ENCODE measurements at regions not wholly inside any gene's neighbourhood (a gene's known extent, or its start where the extent isn't known, plus 50 kb on each side); places are given as distances from the start of the nearest gene placed in this dataset.
A peak's percentile ranks its signal among the peaks of the same experiment; 100 is the strongest.
"Not testable (repeated sequence)": the region's sequence is repeated elsewhere in the genome, so short reads cannot be mapped to it uniquely, and the experiment has no call there.

DNA sequence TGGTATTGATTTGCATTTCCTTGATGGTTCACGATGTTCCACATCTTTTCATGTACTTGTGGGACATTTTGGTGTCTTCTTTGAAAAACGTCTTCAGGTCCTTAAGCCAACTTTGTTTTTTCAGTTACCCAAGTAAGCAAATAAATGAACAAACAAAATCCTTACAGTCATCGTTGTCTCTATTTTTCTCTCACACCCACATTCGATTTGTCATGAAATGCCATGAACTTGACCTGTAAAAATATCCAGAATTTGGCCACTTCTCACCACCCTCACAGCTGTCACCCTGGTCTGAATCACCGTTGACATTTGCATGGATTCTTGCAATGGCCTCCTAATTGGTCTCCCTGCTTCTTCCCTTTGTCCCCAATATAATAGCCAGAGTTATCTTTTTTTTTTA, 109.5 kb upstream of the METTL14 start:
- H3K27me3 Mint-ChIP-seq (ENCODE audit: low read depth); H3K4me3 Mint-ChIP-seq (ENCODE audit: low read depth); H3K27ac Mint-ChIP-seq; H3K4me1 Mint-ChIP-seq (ENCODE audit: low read depth); H3K36me3 Mint-ChIP-seq (ENCODE audit: low read depth); DNase-seq (ENCODE audit: low spot score); H3K9me3 Mint-ChIP-seq; intact Hi-C loops (cut with micrococcal nuclease): not testable (repeated sequence)

DNA sequence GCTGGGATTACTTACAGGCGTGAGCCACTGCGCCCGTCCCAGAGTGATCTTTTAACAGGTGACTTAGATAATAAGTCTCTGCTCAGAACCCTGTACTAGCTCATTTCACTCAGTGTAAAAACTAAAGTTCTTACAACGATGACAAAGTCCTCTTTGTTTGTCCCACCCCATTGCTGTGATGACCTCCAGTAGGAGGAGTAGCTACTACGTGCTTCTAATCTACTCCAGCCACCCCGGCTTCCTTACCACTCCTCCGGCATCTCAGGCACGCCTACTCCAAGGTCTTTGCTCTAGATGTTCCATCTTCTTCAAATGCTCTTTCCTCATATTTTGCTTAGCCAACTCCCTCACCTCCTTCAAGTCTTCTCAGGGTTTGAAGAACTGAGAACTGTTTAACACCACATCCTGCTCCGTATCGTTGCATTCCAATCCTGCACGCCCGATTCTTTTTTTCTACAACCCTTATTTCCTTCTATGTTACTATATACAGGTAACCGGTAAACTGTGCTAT, 108.4 kb upstream of the METTL14 start:
- intact Hi-C loops (cut with micrococcal nuclease); H3K27ac Mint-ChIP-seq; H3K9me3 Mint-ChIP-seq; H3K4me1 Mint-ChIP-seq (ENCODE audit: low read depth); H3K36me3 Mint-ChIP-seq (ENCODE audit: low read depth); DNase-seq (ENCODE audit: low spot score); H3K27me3 Mint-ChIP-seq (ENCODE audit: low read depth); H3K4me3 Mint-ChIP-seq (ENCODE audit: low read depth): not testable (repeated sequence)

DNA sequence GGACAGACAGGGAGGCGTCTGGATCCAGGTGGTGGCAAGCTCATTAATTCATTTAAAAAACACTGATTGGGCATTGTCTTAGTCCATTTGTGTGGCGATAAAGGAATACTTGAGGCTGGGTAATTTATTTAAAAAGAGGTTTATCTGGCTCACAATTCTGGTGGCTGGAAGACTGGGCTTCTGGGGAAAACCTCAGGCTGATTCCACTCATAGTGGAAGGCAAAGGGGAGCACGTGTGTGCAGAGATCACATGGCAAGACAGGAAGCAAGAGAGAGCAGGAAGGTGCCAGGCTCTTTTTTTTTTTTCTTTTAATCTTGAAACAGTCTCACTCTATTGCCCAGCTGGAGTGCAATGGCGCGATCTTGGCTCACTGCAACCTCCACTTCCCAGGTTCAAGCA, 100.2 kb upstream of the METTL14 start:
- Mint-ChIP-seq H3K4me3 (ENCODE audit: low read depth) (no peak overlapping the region), H3K27ac (no peak overlapping the region), H3K36me3 (ENCODE audit: low read depth) (no peaks in the 10 kb centered on the region), H3K27me3 (ENCODE audit: low read depth) (peaks cover 10% of the 10 kb centered on the region), H3K9me3 (no peaks in the 10 kb centered on the region), H3K4me1 (ENCODE audit: low read depth) (peaks cover 2% of the 10 kb centered on the region)
- no peak for DNase-seq (ENCODE audit: low spot score)
- intact Hi-C loops (cut with micrococcal nuclease): no loop called here

DNA sequence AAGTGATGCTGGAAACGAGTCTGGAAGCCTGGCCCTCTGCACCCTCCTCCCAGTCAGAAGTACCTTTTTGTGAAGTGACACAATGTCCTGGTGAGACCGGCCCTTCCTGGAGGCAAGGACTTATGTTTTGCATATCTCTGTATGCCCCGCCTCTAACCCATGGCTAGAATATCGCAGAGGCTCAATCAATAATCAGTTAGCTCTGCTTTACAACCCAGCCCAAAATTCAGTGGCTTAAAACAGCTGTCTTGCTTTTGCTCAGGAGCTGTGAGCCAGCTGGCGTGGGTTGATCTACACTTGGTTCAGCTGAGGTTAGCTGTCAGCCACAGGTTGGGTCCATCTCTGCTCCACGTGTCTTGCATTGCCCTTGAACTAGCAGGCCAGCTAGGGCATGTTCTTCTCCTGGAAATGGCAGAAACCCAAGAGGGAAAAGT, 98.8 kb upstream of the METTL14 start:
- H3K36me3 Mint-ChIP-seq (ENCODE audit: low read depth): no peaks in the 10 kb centered on the region
- peaks cover 10% of the 10 kb centered on the region for H3K27me3 Mint-ChIP-seq (ENCODE audit: low read depth)
- no peak for DNase-seq (ENCODE audit: low spot score)
- no peak overlapping the region for H3K4me3 Mint-ChIP-seq (ENCODE audit: low read depth)
- peaks cover 7% of the 10 kb centered on the region for H3K4me1 Mint-ChIP-seq (ENCODE audit: low read depth)
- no peaks in the 10 kb centered on the region for H3K9me3 Mint-ChIP-seq
- no peak overlapping the region for H3K27ac Mint-ChIP-seq
- intact Hi-C loops (cut with micrococcal nuclease): no loop called here

DNA sequence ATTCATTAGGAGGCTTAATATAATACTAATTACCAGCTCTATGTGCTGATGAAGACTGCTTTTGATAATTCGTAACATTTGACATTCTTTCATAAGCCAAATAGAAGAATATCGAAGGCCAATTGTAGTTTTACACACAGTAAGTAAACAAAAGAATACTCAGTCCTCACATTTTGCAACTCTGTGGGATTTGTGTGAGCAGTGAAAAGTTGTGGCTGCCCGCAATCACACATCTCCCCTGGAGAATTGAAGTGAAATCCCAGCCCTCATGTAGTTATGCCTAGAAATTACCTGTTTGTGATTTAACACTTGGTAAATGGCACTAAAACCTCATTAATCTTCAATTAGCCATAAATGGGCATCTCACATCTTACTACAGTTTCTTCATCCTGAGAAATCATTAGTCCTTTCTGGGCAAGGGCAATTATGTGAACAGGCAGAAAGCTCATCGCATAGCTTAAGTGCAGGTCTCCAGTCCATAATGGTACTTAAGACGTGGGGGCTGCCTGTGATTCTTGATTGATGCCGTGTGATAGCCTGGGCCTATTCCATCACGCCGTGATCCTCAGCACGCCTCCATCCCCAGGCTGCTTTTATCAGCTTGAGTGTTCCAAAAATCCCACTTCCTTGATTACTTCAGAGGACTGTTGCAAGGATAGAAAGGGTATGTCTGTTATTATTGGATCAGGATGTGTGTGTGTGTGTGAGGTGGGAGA, 97.9 kb upstream of the METTL14 start:
- Mint-ChIP-seq H3K27ac (no peak overlapping the region), H3K36me3 (ENCODE audit: low read depth) (no peaks in the 10 kb centered on the region), H3K27me3 (ENCODE audit: low read depth) (peaks cover 8% of the 10 kb centered on the region), H3K9me3 (no peaks in the 10 kb centered on the region), H3K4me1 (ENCODE audit: low read depth) (peaks cover 11% of the 10 kb centered on the region), H3K4me3 (ENCODE audit: low read depth) (no peak overlapping the region)
- DNase-seq (ENCODE audit: low spot score): no peak
- intact Hi-C loops (cut with micrococcal nuclease): no loop called here

DNA sequence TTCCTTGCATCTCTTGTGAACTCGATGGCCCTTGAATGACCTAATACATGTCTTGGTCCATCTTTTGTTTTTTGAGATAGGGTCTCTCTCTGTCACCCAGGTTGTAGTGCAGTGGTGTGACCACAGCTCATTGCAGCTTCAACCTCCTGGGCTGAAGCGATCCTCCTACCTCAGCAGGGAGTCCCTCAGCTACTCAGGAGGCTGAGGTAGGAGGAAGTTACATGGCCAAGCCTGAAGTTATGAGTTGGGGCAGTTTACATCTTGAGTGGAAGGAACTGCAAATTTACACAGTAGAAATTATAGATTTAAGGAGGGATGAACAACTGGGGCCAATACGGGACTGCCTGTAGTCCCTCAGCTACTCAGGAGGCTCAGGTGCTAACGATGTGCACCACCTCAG, 97.2 kb upstream of the METTL14 start:
- no peak overlapping the region for H3K4me3 Mint-ChIP-seq (ENCODE audit: low read depth)
- peaks cover 11% of the 10 kb centered on the region for H3K4me1 Mint-ChIP-seq (ENCODE audit: low read depth)
- H3K36me3 Mint-ChIP-seq (ENCODE audit: low read depth): no peaks in the 10 kb centered on the region
- intact Hi-C loops (cut with micrococcal nuclease): no loop called here
- DNase-seq (ENCODE audit: low spot score): no peak
- no peak overlapping the region for H3K27ac Mint-ChIP-seq
- no peaks in the 10 kb centered on the region for H3K9me3 Mint-ChIP-seq
- peaks cover 4% of the 10 kb centered on the region for H3K27me3 Mint-ChIP-seq (ENCODE audit: low read depth)

DNA sequence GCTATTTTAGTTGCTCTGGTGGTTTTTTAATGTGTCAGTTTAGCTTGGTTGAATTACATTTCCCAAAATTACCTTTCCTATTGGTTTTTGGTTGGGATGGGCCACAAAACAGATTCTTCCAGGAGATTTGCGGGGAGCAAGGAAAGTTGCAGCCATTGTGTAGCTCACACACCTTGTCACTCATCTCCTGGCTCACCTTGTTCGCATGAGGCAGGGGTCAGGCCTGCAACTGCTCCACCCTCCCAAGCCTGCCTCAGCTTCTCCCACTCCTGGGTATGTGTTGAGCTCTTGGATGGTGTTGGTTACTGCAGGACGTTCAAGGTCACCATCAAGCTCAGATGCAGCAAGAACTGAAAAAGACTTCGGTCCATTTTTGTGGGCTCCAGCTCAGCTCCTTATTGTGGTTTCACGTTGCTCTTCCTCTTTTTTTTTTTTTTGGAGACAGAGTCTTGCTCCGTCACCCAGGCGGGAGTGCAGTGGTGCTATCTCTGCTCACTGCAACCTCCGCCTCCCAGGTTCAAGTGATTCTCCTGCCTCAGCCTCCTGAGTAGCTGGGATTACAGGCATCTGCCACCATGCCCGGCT, 95.6 kb upstream of the METTL14 start:
- intact Hi-C loops (cut with micrococcal nuclease): loop anchor here (2.0 to 10.0 kb wide), 2 partner anchors 315 to 711 kb away; a partner anchor contains a TSS
- H3K4me3 Mint-ChIP-seq (ENCODE audit: low read depth): no peak overlapping the region

DNA sequence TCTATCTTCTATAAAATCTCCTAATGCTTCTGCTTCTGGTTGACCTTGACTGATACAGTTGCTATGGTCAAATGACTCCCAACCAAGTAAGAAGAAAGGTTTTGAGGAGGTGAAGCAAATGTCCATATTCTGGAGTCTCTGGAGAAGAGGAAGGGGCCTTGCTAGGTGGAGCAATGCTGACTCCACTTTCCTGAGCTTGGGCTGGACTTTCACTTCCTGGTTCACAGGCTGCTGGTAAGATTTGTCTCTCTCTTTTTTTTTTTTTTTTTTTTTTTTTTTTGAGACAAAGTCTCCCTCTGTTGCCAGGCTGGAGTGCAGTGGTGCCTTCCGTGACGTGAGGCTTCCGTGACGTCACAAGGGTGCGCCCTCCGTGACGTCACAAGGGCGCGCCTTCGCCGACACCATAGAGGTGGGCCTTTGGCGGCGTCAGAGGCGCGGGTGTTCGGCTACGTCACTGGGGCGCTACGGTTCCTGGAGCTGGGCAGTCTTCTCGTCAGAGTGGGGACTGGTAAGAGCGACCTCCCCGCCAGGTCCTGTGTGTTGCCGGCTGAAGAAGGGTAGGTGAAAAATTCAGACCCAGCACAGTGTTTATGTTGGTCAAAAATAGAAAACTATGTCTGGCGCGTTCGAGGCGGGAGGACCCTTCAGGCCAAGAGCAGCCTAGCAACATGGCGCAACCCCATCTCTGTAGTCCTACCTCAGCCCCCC, 93.7 kb upstream of the METTL14 start:
- H3K27me3 Mint-ChIP-seq (ENCODE audit: low read depth); H3K9me3 Mint-ChIP-seq; H3K4me1 Mint-ChIP-seq (ENCODE audit: low read depth); H3K36me3 Mint-ChIP-seq (ENCODE audit: low read depth): not testable (repeated sequence)
- Mint-ChIP-seq H3K27ac (peak overlapping the region; percentile 96), H3K4me3 (ENCODE audit: low read depth) (peak overlapping the region; percentile 96)
- intact Hi-C loops (cut with micrococcal nuclease): loop anchor here (1.0 to 10.0 kb wide), 3 partner anchors 94 to 709 kb away; partner anchors contain the start of gene METTL14
- peak; percentile 96 for DNase-seq (ENCODE audit: low spot score)

More for the DNA sequence above, 95.6 kb upstream of the METTL14 start:
- no peak for DNase-seq (ENCODE audit: low spot score)
- Mint-ChIP-seq H3K27ac (no peak overlapping the region), H3K4me1 (ENCODE audit: low read depth) (peaks cover 11% of the 10 kb centered on the region), H3K36me3 (ENCODE audit: low read depth) (no peaks in the 10 kb centered on the region), H3K27me3 (ENCODE audit: low read depth) (peaks cover 3% of the 10 kb centered on the region), H3K9me3 (no peaks in the 10 kb centered on the region)

DNA sequence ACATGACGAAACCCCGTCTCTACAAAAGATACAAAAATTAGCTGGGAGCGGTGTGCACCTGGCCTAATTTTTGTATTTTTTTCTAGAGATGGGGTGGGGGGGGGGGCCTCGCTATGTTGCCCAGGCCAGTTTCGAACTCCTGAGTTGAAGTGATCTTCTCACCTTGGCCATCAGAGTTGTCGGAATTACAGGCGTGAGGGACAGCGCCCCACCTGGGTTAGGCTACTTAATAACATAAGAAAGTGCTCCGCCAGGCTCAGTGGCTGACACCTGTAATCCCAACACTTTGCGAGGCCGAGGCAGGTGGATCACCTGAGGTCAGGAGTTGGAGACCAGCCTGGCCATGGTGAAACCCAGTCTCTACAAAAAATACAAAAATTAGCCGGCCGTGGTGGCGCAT, 92.9 kb upstream of the METTL14 start:
- H3K4me3 Mint-ChIP-seq (ENCODE audit: low read depth): peak overlapping the region; percentile 96
- H3K27ac Mint-ChIP-seq; H3K27me3 Mint-ChIP-seq (ENCODE audit: low read depth); H3K4me1 Mint-ChIP-seq (ENCODE audit: low read depth); H3K36me3 Mint-ChIP-seq (ENCODE audit: low read depth); H3K9me3 Mint-ChIP-seq; DNase-seq (ENCODE audit: low spot score): not testable (repeated sequence)
- intact Hi-C loops (cut with micrococcal nuclease): loop anchor here (10.0 kb wide), 1 partner anchor 317 kb away; no protein-coding TSS in a partner anchor

DNA sequence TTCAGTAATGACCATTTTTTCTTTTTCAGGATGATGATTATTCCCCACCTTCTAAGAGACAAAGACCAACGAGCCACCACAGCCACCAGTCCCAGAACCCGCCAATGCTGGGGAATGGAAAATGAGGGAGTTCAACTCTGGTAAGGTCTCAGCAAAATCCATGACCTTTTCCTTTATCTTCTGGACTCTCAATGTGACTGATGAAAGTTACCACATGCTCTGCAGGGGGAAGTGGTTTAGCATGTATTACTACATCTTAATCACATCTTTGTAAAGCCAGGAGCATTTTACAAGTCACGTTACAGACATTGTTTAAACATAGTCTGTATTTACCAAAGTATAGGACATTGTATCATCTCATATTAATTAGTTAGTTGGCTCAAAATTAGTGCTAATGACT, 89.3 kb upstream of the METTL14 start:
- H3K4me3 Mint-ChIP-seq (ENCODE audit: low read depth); H3K9me3 Mint-ChIP-seq; H3K27me3 Mint-ChIP-seq (ENCODE audit: low read depth); H3K36me3 Mint-ChIP-seq (ENCODE audit: low read depth); H3K4me1 Mint-ChIP-seq (ENCODE audit: low read depth); DNase-seq (ENCODE audit: low spot score); H3K27ac Mint-ChIP-seq: not testable (repeated sequence)
- intact Hi-C loops (cut with micrococcal nuclease): loop anchor here (10.0 kb wide), 1 partner anchor 321 kb away; no protein-coding TSS in a partner anchor

DNA sequence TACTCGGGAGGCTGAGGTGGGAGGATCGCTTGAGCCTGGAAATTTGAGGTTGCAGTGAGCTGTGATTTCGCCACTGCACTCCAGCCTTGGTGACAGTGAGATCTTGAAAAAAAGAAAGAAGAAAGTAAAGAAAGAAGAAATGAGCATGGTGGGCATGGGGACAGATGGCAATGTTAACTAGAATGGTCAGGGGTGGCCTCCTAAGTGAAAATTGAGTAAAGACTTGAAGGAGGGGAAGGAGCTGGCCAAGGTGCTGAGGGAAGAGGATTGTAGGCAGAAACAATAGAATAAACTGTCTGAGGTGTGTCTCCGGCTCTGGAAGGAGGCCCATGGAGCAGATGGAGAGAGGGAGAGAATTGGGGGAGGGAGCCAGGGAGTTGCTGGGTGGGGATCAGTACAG, 60.1 kb upstream of the METTL14 start:
- DNase-seq (ENCODE audit: low spot score); H3K27ac Mint-ChIP-seq; H3K27me3 Mint-ChIP-seq (ENCODE audit: low read depth); H3K4me1 Mint-ChIP-seq (ENCODE audit: low read depth); H3K4me3 Mint-ChIP-seq (ENCODE audit: low read depth); intact Hi-C loops (cut with micrococcal nuclease); H3K9me3 Mint-ChIP-seq: not testable (repeated sequence)
- H3K36me3 Mint-ChIP-seq (ENCODE audit: low read depth): peaks cover 12% of the 10 kb centered on the region

DNA sequence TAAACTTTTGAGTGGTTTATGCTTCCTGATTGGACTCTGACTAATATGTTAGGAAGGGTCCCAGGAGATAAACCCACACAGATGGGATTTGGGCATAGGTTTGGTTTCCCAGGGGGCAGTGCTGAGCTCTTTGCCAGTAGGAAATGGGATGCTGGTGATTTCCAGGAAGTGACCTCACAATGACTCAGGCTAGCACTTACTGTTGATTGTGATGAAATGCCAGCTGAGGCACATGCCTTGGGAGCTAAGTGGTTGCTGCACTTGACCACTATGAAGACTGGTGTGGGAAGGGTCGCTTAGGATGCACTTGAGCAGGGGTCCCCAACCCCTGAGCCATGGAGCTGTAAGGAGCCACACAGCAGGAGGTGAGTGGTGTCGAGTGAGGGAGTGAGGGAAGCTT, 55.5 kb upstream of the METTL14 start:
- H3K9me3 Mint-ChIP-seq; H3K27me3 Mint-ChIP-seq (ENCODE audit: low read depth); DNase-seq (ENCODE audit: low spot score); intact Hi-C loops (cut with micrococcal nuclease); H3K4me3 Mint-ChIP-seq (ENCODE audit: low read depth); H3K4me1 Mint-ChIP-seq (ENCODE audit: low read depth): not testable (repeated sequence)
- Mint-ChIP-seq H3K36me3 (ENCODE audit: low read depth) (peaks cover 29% of the 10 kb centered on the region), H3K27ac (peak overlapping the region; percentile 60)

DNA sequence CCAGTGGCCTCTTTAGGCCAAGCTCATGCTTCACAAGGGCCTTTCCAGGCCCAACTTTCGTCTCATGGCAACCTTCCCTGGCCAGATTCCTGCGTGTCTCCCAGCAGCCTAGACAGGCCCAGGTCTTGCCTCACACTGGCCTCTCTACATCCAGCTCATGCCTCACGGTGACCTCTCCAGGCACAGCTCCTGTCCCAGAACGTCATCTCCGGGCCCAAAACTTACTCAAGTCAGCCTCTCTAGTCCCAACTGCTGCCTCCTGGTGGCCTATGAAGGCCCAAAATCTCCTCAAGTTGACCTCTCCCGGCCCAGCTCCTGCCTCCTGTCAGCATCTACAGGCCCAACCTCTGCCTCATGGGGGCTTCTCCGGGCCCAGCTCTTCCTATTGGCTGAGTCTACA, 54.3 kb upstream of the METTL14 start:
- H3K27ac Mint-ChIP-seq; H3K4me3 Mint-ChIP-seq (ENCODE audit: low read depth); H3K4me1 Mint-ChIP-seq (ENCODE audit: low read depth); H3K27me3 Mint-ChIP-seq (ENCODE audit: low read depth); DNase-seq (ENCODE audit: low spot score); intact Hi-C loops (cut with micrococcal nuclease); H3K9me3 Mint-ChIP-seq: not testable (repeated sequence)
- peaks cover 29% of the 10 kb centered on the region for H3K36me3 Mint-ChIP-seq (ENCODE audit: low read depth)
